Caco-2 (cell line): ENCODE measurements at regions not wholly inside any gene's neighbourhood (a gene's known extent, or its start where the extent isn't known, plus 50 kb on each side); places are given as distances from the start of the nearest gene placed in this dataset.

ENCODE experiments used
- BruUV-seq: library from RNA; stranded (reverse); fragments of 400-500 nt; replicated peaks from 2 replicates; lab custom pipeline; 2021; lab: Mats Ljungman, UMichigan
- CTCF ChIA-PET: fragments of 300-600 bp; sonication (Branson Sonifier 250); formaldehyde crosslinking; loops from one replicate; lab custom pipeline; 2022; ENCODE audit warnings: antibody characterized with exemption; lab: Charles Lee
- POLR2A ChIA-PET: fragments of 300-600 bp; sonication (Branson Sonifier 250); formaldehyde crosslinking; loops from one replicate; lab custom pipeline; 2022; ENCODE audit warnings: antibody characterized with exemption; lab: Charles Lee
- DNase-seq, 2 experiments: peaks; one replicate each; pipeline versions ENCODE4 v3.0.0 to v3.0.0-alpha.2; 2020 to 2022
- H3K27me3 ChIP-seq: replicated peaks from 2 replicates; pipeline ENCODE4 v1.6.0; 2011; ENCODE audit warnings: low read length; ENCODE audit not compliant: control insufficient read depth, insufficient read depth
- H3K36me3 ChIP-seq: 2 replicates; pipeline ENCODE4 v1.5.1; 2011; ENCODE audit warnings: low read length; ENCODE audit not compliant: control insufficient read depth, insufficient read depth
- H3K4me1 ChIP-seq: fragments of 250-450 bp; sonication (Bioruptor Pico); 2 replicates; pipeline ENCODE4 v1.5.1; 2020; ENCODE audit warnings: mild to moderate bottlenecking
- H3K4me3 ChIP-seq: 2 replicates; pipeline ENCODE4 v1.5.1; 2011; ENCODE audit warnings: low read depth, mild to moderate bottlenecking, control low read depth, low read length
- H3K9me3 ChIP-seq: fragments of 250-450 bp; sonication (Bioruptor Pico); 2 replicates; pipeline ENCODE4 v1.5.1; 2020; ENCODE audit warnings: mild to moderate bottlenecking, moderate library complexity
- H3K27ac Mint-ChIP-seq: one replicate; pipeline ENCODE4 v1.8.0; 2022; ENCODE audit warnings: mixed read lengths; ENCODE audit not compliant: unreplicated experiment
- H3K27me3 Mint-ChIP-seq: one replicate; pipeline ENCODE4 v1.8.0; 2022; ENCODE audit warnings: mixed read lengths; ENCODE audit not compliant: insufficient read depth, unreplicated experiment
- H3K36me3 Mint-ChIP-seq: one replicate; pipeline ENCODE4 v1.8.0; 2022; ENCODE audit warnings: mild to moderate bottlenecking, mixed read lengths; ENCODE audit not compliant: insufficient read depth, unreplicated experiment
- H3K4me1 Mint-ChIP-seq: one replicate; pipeline ENCODE4 v1.8.0; 2022; ENCODE audit warnings: low read depth, mixed read lengths; ENCODE audit not compliant: unreplicated experiment
- H3K4me3 Mint-ChIP-seq: one replicate; pipeline ENCODE4 v1.8.0; 2022; ENCODE audit warnings: mild to moderate bottlenecking, moderate library complexity, mixed read lengths; ENCODE audit not compliant: unreplicated experiment
- H3K9me3 Mint-ChIP-seq: one replicate; pipeline ENCODE4 v1.8.0; 2022; ENCODE audit warnings: mixed read lengths; ENCODE audit not compliant: unreplicated experiment
- CTCF ChIP-seq, 2 experiments: fragments of 200-600 bp in 1 of 2; IDR thresholded peaks; 1 replicate in 1 of 2; 2 replicates in 1 of 2; pipeline versions ENCODE4 v1.5.1 to v1.8.0; 2011 to 2022; ENCODE audit warnings: antibody characterized with exemption in 1 of 2, control low read depth in 1 of 2, inconsistent platforms in 1 of 2, low read depth in 1 of 2, low read length in 1 of 2, mild to moderate bottlenecking in 1 of 2, moderate library complexity in 1 of 2; ENCODE audit not compliant: insufficient read depth in 1 of 2, severe bottlenecking in 1 of 2, unreplicated experiment in 1 of 2
- intact Hi-C: fragments of 100-400 bp; cut with micrococcal nuclease; formaldehyde crosslinking; loops from one replicate; pipeline ENCODE4 v1.10.0; 2022; ENCODE audit not compliant: unreplicated experiment

GRCh38 chr22:44405661-44406060 lies 92.4 kb downstream of the RTL6 start:
- intact Hi-C loops: loop anchor here (1.0 kb wide), 1 partner anchor 23 kb away; no protein-coding TSS in a partner anchor
- Mint-ChIP-seq H3K9me3 (no peaks in the 10 kb centered on the region), H3K27ac (no peak overlapping the region), H3K36me3 (no peaks in the 10 kb centered on the region), H3K27me3 (peaks cover 23% of the 10 kb centered on the region), H3K4me3 (no peak overlapping the region), H3K4me1 (no peaks in the 10 kb centered on the region)
- Histone ChIP-seq H3K27me3 (no peaks in the 10 kb centered on the region), H3K36me3 (no peaks in the 10 kb centered on the region), H3K9me3 (no peaks in the 10 kb centered on the region), H3K4me3 (no peak overlapping the region), H3K4me1 (no peaks in the 10 kb centered on the region)
- no peak for TF ChIP-seq CTCF (IDR thresholded peaks at IDR 0.05; ENCODE audit: insufficient read depth in 1 of 2, low read depth in 1 of 2, low read length in 1 of 2, severe bottlenecking in 1 of 2, unreplicated experiment in 1 of 2)
- no TSS peak for BruUV-seq
- ChIA-PET CTCF (interaction anchor here (1.2 kb wide), 1 partner anchor 220 kb away, joined by 3 read pairs; no protein-coding TSS in a partner anchor), POLR2A (no interaction called here)
- peak in 1 of 2 experiments; percentile 5 for DNase-seq

GRCh38 chr22:44404341-44405020 lies 91.7 kb upstream of the SHISAL1 start:
- Mint-ChIP-seq H3K4me1 (no peaks in the 10 kb centered on the region), H3K36me3 (no peaks in the 10 kb centered on the region), H3K9me3 (no peaks in the 10 kb centered on the region), H3K27me3 (peaks cover 23% of the 10 kb centered on the region), H3K27ac (no peak overlapping the region), H3K4me3 (no peak overlapping the region)
- no peaks in the 10 kb centered on the region for H3K36me3 ChIP-seq
- intact Hi-C loops: no loop called here
- DNase-seq: peak in 1 of 2 experiments; percentile 16
- no peaks in the 10 kb centered on the region for H3K9me3 ChIP-seq
- H3K4me3 ChIP-seq: no peak overlapping the region
- no peaks in the 10 kb centered on the region for H3K27me3 ChIP-seq
- BruUV-seq: no TSS peak
- H3K4me1 ChIP-seq: no peaks in the 10 kb centered on the region
- no peak for TF ChIP-seq CTCF (IDR thresholded peaks at IDR 0.05; ENCODE audit: insufficient read depth in 1 of 2, low read depth in 1 of 2, low read length in 1 of 2, severe bottlenecking in 1 of 2, unreplicated experiment in 1 of 2)
- POLR2A ChIA-PET: no interaction called here
- CTCF ChIA-PET: no interaction called here

- Mint-ChIP-seq H3K27me3 (peaks cover 25% of the 10 kb centered on the region), H3K4me1 (no peaks in the 10 kb centered on the region), H3K4me3 (no peak overlapping the region), H3K9me3 (no peaks in the 10 kb centered on the region), H3K27ac (no peak overlapping the region), H3K36me3 (no peaks in the 10 kb centered on the region)
- Histone ChIP-seq H3K36me3 (no peaks in the 10 kb centered on the region), H3K27me3 (no peaks in the 10 kb centered on the region), H3K9me3 (no peaks in the 10 kb centered on the region), H3K4me3 (no peak overlapping the region), H3K4me1 (no peaks in the 10 kb centered on the region)
- BruUV-seq: no TSS peak
- POLR2A ChIA-PET: no interaction called here
- CTCF ChIA-PET: no interaction called here
- TF ChIP-seq CTCF (IDR thresholded peaks at IDR 0.05; ENCODE audit: insufficient read depth in 1 of 2, low read depth in 1 of 2, low read length in 1 of 2, severe bottlenecking in 1 of 2, unreplicated experiment in 1 of 2): no peak
- intact Hi-C loops: no loop called here
- peak in 1 of 2 experiments; percentile 24 for DNase-seq
These were observed 91.0 kb upstream of the SHISAL1 start for GRCh38 chr22:44403602-44404329.
